Daoy (cell line): ENCODE measurements at regions not wholly inside any gene's neighbourhood (a gene's known extent, or its start where the extent isn't known, plus 50 kb on each side); places are given as distances from the start of the nearest gene placed in this dataset.

ENCODE experiments used
- DNase-seq: peaks from one replicate; pipeline ENCODE4 v3.0.0-alpha.2; 2015; ENCODE audit warnings: low read depth

DNA sequence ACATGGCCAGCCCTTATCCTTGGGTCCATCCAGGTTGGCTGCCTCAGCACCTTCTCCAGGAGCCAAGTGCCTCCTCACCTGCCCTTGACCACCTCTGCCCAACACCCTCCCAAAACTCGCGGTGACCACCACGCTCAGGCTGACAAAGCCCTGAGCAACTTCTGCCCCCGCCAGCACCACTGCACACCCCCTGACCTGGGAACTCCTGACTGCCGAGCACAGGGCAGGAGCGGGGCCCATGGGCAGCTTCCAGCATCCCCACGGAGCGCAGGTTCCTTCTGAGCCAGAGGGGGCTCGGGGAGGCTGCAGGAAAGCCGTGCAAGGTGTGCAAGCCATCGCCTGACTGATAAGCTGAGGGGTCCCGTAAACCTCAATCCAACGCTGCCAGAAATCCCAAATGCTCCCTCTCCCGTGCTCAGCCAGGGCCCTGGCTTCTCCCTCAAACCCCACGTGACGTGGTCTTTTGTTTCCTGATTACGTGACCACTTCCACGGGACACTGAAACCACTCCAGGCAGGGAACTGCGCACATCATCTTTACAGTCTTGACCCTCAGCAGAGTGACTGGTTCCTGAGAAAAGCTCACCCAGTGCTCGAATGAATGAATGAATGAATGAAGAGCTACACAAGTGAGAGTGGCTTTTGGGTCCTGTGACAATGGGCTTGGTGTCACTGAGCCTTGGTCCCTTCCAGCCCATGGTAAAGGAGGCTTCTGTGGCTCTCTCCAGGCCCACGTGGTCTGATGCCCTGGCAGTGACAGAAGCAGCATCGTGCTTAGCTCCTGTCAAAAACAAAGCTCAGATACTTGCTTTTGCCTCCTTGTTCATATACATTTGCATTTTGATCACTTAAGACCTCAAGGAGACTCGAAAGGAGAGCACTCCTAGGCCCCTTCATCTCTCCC lies 249.8 kb upstream of the PPP2R2D start:
- DNase-seq, result no peak

- DNase-seq, result no peak
Observed at GRCh38 chr10:131651674-131652437, 249.0 kb upstream of the PPP2R2D start.

- DNase-seq, result no peak
Observed at GRCh38 chr10:131652438-131653139, 248.2 kb upstream of the PPP2R2D start.

DNA sequence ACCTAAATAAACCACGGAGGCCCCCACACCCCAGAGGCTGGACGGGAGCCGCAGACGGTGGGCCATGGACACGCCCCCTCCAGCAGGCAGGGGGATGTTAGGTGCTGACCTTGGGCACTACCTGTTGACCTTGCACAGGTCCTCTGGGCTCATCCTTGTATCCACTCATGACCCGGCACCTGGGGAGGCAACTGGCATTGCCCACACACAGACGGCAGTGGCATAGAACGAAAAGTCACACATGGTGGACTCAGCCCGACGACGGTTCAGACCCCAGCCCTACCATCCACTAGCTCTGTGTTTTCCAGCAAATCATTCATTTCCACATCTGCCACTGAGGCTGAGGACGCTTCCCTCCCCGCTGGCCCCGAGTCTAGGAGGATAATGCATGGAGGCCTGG lies 247.7 kb upstream of the PPP2R2D start:
- DNase-seq, result no peak

DNA sequence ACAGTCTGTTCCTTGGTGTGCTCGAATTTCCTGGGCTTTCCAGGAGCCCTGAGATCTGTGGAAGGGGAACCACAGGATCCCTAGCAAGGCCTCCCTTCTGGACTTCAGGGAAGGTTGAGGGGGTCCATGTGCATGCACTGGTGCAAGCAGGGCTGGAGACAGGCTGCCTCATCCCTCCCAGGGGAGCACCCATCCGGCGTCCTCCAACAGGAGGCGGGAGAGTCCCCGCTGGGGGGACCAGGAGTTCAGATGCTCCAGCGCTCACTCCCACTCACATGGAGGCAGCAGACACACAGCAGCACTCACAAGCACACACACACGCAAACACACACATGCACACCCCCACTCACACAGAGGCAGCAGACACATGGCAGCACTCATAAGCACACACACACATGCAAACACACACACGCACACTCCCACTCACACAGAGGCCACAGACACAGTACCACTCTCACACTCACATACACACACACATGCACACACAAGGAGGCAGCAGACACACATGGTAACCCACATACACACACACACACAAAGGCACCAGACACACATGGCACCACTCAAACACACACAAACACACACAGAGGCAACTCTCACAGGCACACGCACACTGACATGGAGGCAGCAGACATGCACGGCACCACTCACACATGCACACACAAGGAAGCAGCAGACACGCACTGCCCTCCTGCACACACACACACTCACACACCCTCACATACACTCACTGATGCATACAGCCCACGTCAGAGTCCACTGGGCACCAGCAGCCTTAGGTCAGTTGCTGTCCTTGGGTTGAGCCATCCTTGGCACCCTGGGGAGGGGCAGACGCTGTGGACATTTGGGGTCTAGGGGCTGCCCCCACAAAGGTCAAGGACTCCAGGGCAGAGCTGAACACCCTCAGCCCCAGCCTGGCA lies 247.0 kb upstream of the PPP2R2D start:
- no peak for DNase-seq

DNA sequence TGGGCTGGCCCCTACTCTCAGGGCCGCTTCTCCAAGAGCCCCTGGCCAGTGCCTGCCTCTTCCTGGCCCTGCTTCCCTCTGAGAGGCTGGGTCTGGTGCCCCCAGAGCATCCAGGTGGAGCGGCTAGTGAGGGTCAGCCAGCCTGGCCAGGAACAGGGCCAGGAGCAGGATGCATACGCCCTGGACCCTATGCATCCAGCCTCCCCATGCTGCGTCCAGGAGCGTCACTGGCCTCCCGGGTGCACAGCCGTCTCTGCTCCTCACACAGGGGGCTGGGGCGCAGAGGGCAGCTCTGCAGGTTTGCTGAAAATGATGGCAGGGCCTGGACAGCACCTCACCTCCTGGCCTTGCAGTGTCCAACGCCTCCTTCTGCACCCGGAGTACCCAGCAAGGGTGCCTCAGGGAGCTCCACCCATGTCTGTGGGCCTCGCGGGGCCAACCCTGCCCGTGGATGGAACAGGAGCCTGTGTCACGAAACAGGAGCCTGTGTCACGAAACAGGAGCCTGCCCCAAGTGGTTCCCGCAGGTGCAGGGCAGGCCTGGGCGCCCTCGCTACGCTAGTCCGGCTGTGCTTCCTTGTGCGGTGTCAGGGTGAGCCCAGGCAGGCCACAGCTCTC lies 246.2 kb upstream of the PPP2R2D start:
- DNase-seq, result no peak

GRCh38 chr10:131655101-131655849 lies 245.5 kb upstream of the PPP2R2D start:
- DNase-seq, result peak; percentile 16

- DNase-seq, result no peak
Observed at GRCh38 chr10:131656009-131656408, 244.8 kb upstream of the PPP2R2D start.

GRCh38 chr10:131656431-131656841 lies 244.4 kb upstream of the PPP2R2D start:
- DNase-seq, result no peak

GRCh38 chr10:131657318-131657984 lies 243.4 kb upstream of the PPP2R2D start:
- DNase-seq, result no peak

DNA sequence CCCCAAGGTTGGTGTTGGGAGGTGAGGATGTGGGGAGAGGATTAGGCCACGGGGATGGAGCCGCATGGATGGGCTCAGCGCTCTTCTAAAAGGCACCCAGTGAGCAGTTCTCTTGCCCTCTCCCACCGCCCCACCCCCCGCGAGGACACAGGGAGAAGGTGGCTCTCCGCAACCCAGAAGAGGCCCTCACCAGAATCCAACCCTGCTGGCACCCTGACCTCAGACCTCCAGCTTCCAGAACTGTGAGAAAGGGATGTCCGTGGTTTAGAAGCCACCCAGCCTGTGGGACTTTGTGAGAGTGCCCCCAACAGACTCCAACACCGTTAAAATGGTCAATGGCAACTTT lies 242.8 kb upstream of the PPP2R2D start:
- DNase-seq, result no peak

DNA sequence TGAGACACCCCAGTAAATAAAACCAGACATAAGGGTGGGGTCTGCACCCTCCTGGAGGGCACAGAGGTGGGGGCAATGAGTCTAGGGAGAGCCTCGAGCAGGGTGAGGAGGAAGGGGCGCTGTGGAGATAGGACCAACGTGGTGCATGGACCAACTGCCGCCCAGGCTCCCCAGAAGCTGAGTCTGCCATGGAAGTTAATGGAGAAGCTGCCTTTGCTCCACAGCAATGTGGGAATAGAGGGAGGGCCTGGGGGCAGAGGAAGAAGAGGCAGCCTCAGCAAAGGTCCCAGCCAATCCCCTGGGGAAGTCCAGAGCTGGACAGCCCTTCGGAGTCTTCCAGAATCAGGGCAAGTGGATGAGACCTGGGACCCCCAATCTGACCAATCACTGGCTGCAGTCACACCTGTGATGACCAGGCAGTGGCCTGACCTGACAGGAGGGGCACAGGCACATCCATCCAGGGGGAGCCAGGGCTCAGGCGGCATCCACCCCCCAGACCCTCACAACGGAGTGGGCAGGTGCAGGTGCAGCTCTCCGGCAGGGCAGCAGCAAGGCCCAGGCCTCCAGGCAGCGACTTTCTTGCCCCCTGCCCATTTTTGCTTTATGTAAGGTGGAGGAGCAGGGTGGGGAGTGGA lies 242.2 kb upstream of the PPP2R2D start:
- no peak for DNase-seq

GRCh38 chr10:131660427-131660826 lies 240.4 kb upstream of the PPP2R2D start:
- DNase-seq, result no peak

DNA sequence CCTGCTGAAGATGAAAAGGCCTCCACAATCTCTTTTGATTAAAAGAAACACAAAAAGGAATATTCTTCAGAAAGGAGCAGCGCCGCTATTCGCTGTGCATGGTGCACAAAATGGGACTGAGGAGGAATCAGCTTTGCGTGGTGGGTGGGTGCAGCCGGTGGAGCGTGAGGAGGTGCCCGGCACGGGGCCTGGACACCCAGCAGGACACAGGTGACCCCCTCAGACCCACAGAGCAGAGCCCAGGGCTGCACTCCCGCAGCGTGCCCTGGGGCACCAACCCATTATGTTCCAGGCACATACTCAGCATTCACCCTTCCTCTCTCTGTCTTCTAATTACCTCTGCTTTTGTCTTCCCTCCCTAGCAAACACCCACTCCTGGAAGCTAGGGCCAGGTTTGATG lies 238.0 kb upstream of the PPP2R2D start:
- DNase-seq, result no peak

DNA sequence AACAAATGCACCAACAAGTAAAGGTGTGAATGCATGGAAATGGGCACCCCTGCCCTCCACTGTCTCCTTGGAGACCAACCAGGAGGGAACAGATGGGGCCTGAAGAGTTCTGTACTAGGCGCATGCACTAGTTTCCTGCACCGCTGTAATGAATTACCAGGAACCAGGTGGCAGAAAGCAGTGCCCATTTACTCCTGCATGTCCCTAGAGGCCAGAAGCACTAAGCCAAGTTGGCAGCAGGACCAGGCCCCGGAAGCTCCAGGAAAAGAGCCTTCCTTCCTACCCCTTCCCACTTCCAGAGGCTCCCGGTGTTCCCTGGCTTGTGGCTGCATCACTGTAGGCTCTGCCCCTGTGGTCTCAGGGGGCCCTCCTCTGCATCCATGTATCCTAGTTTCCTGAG lies 237.5 kb upstream of the PPP2R2D start:
- no peak for DNase-seq

DNA sequence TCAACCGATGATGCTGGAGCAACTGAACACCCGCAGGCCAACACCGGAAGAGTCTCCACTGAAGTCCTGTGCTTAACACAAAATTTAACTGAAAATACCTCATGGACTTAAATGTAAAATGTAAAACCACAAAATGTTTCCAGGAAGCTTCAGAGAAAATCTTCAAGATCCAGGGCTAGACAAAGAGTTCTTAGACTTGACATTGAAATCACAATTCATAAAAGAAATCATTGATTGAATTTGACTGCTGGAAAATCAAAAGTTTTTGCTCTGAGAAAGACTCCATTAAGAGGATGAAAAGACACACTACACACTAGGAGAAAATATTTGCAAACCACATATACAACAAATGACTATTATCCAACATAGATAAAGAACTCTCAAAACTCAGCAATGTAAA lies 234.7 kb upstream of the PPP2R2D start:
- DNase-seq, result no peak

DNA sequence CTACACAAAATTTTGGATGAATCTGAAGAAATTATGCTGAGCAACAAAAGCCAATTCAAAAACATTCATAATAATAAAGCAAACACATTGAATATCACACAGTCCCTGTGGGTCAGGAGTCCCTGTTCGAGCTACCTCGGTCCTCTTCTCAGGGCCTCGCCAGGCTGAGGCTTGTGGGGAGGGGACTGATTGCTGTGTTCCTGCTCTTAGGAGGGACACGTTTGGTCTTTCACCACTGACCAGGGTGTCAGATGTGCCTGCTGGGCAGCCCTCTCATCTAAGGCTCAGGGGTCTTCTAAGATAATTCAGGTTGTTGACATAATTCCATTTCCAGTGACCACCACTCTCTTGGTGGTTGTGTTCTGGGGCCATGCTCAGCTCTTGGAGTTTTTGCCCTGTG lies 233.8 kb upstream of the PPP2R2D start:
- no peak for DNase-seq

DNA sequence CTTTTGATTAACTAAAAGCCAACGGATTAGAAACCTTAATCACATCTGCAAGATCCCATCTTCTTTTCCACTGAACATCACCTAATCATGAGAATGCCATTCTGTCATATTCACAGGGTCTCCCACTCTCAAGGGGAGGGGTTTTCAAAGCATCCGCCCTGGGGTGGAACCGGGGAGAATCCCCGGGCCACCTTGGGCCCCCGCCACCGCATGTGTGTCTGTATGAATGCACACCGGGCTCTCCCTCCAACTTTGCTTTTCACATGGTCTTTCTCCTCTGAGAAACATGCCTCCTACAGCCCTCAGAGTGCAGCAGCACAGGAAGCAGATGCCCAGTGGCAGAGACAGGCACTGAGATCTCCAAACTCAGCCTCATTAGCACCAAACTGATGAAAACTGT lies 233.2 kb upstream of the PPP2R2D start:
- no peak for DNase-seq

GRCh38 chr10:131668903-131669302 lies 231.9 kb upstream of the PPP2R2D start:
- no peak for DNase-seq
